ENCODE measurements at regions not wholly inside any gene's neighbourhood (a gene's known extent, or its start where the extent isn't known, plus 50 kb on each side); places are given as distances from the start of the nearest gene placed in this dataset.

GRCh38 chr7:25841575-25841974 is 310.4 kb upstream of the NFE2L3 start:
- Histone ChIP-seq H3K27me3 (ENCODE audit: control insufficient read depth, insufficient read depth, low read length) (no peaks in the 10 kb centered on the region), H3K4me1 (ENCODE audit: control insufficient read depth, insufficient read depth, low read length) (peaks cover 32% of the 10 kb centered on the region), H3K9ac (ENCODE audit: low read length) (no peak overlapping the region), H3K4me3 (ENCODE audit: low read length) (no peak overlapping the region), H3K27ac (ENCODE audit: low read depth, low read length) (peak overlapping the region; percentile 47), H3K36me3 (ENCODE audit: control insufficient read depth, insufficient read depth, low read length) (no peaks in the 10 kb centered on the region)

GRCh38 chr7:25842201-25842733 is 309.7 kb upstream of the NFE2L3 start:
- peak overlapping the region; percentile 47 for H3K27ac ChIP-seq (ENCODE audit: low read depth, low read length)
- no peaks in the 10 kb centered on the region for H3K27me3 ChIP-seq (ENCODE audit: control insufficient read depth, insufficient read depth, low read length)
- H3K4me3 ChIP-seq (ENCODE audit: low read length): no peak overlapping the region
- H3K36me3 ChIP-seq (ENCODE audit: control insufficient read depth, insufficient read depth, low read length): no peaks in the 10 kb centered on the region
- peaks cover 37% of the 10 kb centered on the region for H3K4me1 ChIP-seq (ENCODE audit: control insufficient read depth, insufficient read depth, low read length)
- H3K9ac ChIP-seq (ENCODE audit: low read length): no peak overlapping the region

- Histone ChIP-seq H3K27ac (ENCODE audit: low read depth, low read length) (no peak overlapping the region), H3K9ac (ENCODE audit: low read length) (no peak overlapping the region), H3K4me3 (ENCODE audit: low read length) (no peak overlapping the region), H3K36me3 (ENCODE audit: control insufficient read depth, insufficient read depth, low read length) (no peaks in the 10 kb centered on the region), H3K27me3 (ENCODE audit: control insufficient read depth, insufficient read depth, low read length) (no peaks in the 10 kb centered on the region), H3K4me1 (ENCODE audit: control insufficient read depth, insufficient read depth, low read length) (peaks cover 47% of the 10 kb centered on the region)
Observed at GRCh38 chr7:25843467-25843866, 308.5 kb upstream of the NFE2L3 start.

GRCh38 chr7:25844102-25844870 is 307.7 kb upstream of the NFE2L3 start:
- Histone ChIP-seq H3K36me3 (ENCODE audit: control insufficient read depth, insufficient read depth, low read length) (no peaks in the 10 kb centered on the region), H3K4me1 (ENCODE audit: control insufficient read depth, insufficient read depth, low read length) (peaks cover 54% of the 10 kb centered on the region), H3K27me3 (ENCODE audit: control insufficient read depth, insufficient read depth, low read length) (no peaks in the 10 kb centered on the region), H3K9ac (ENCODE audit: low read length) (no peak overlapping the region), H3K27ac (ENCODE audit: low read depth, low read length) (no peak overlapping the region), H3K4me3 (ENCODE audit: low read length) (no peak overlapping the region)

GRCh38 chr7:25845464-25845863 is 306.5 kb upstream of the NFE2L3 start:
- Histone ChIP-seq H3K9ac (ENCODE audit: low read length) (no peak overlapping the region), H3K4me1 (ENCODE audit: control insufficient read depth, insufficient read depth, low read length) (peaks cover 65% of the 10 kb centered on the region), H3K36me3 (ENCODE audit: control insufficient read depth, insufficient read depth, low read length) (no peaks in the 10 kb centered on the region), H3K27ac (ENCODE audit: low read depth, low read length) (peak overlapping the region; percentile 58), H3K27me3 (ENCODE audit: control insufficient read depth, insufficient read depth, low read length) (no peaks in the 10 kb centered on the region), H3K4me3 (ENCODE audit: low read length) (no peak overlapping the region)

- Histone ChIP-seq H3K4me1 (ENCODE audit: control insufficient read depth, insufficient read depth, low read length) (peaks cover 66% of the 10 kb centered on the region), H3K4me3 (ENCODE audit: low read length) (no peak overlapping the region), H3K36me3 (ENCODE audit: control insufficient read depth, insufficient read depth, low read length) (no peaks in the 10 kb centered on the region), H3K27me3 (ENCODE audit: control insufficient read depth, insufficient read depth, low read length) (no peaks in the 10 kb centered on the region), H3K9ac (ENCODE audit: low read length) (no peak overlapping the region), H3K27ac (ENCODE audit: low read depth, low read length) (peak overlapping the region; percentile 64)
Observed at GRCh38 chr7:25846722-25847121, 305.3 kb upstream of the NFE2L3 start.

GRCh38 chr7:25847336-25848070 is 304.5 kb upstream of the NFE2L3 start:
- no peak overlapping the region for H3K9ac ChIP-seq (ENCODE audit: low read length)
- peaks cover 63% of the 10 kb centered on the region for H3K4me1 ChIP-seq (ENCODE audit: control insufficient read depth, insufficient read depth, low read length)
- H3K27me3 ChIP-seq (ENCODE audit: control insufficient read depth, insufficient read depth, low read length): no peaks in the 10 kb centered on the region

GRCh38 chr7:25849500-25850184 is 302.4 kb upstream of the NFE2L3 start:
- Histone ChIP-seq H3K9ac (ENCODE audit: low read length) (no peak overlapping the region), H3K4me3 (ENCODE audit: low read length) (no peak overlapping the region), H3K27me3 (ENCODE audit: control insufficient read depth, insufficient read depth, low read length) (no peaks in the 10 kb centered on the region), H3K36me3 (ENCODE audit: control insufficient read depth, insufficient read depth, low read length) (no peaks in the 10 kb centered on the region), H3K27ac (ENCODE audit: low read depth, low read length) (peak overlapping the region; percentile 76), H3K4me1 (ENCODE audit: control insufficient read depth, insufficient read depth, low read length) (peaks cover 71% of the 10 kb centered on the region)

More at GRCh38 chr7:25847336-25848070, 304.5 kb upstream of the NFE2L3 start:
- Histone ChIP-seq H3K27ac (ENCODE audit: low read depth, low read length) (peak overlapping the region; percentile 64), H3K4me3 (ENCODE audit: low read length) (no peak overlapping the region), H3K36me3 (ENCODE audit: control insufficient read depth, insufficient read depth, low read length) (no peaks in the 10 kb centered on the region)

GRCh38 chr7:25850216-25850615 is 301.8 kb upstream of the NFE2L3 start:
- H3K4me3 ChIP-seq (ENCODE audit: low read length): no peak overlapping the region
- peaks cover 71% of the 10 kb centered on the region for H3K4me1 ChIP-seq (ENCODE audit: control insufficient read depth, insufficient read depth, low read length)

GRCh38 chr7:25850735-25851134 is 301.3 kb upstream of the NFE2L3 start:
- Histone ChIP-seq H3K27me3 (ENCODE audit: control insufficient read depth, insufficient read depth, low read length) (no peaks in the 10 kb centered on the region), H3K36me3 (ENCODE audit: control insufficient read depth, insufficient read depth, low read length) (no peaks in the 10 kb centered on the region), H3K9ac (ENCODE audit: low read length) (no peak overlapping the region), H3K27ac (ENCODE audit: low read depth, low read length) (peak overlapping the region; percentile 85), H3K4me1 (ENCODE audit: control insufficient read depth, insufficient read depth, low read length) (peaks cover 69% of the 10 kb centered on the region), H3K4me3 (ENCODE audit: low read length) (no peak overlapping the region)

More at GRCh38 chr7:25850216-25850615, 301.8 kb upstream of the NFE2L3 start:
- Histone ChIP-seq H3K36me3 (ENCODE audit: control insufficient read depth, insufficient read depth, low read length) (no peaks in the 10 kb centered on the region), H3K9ac (ENCODE audit: low read length) (no peak overlapping the region), H3K27me3 (ENCODE audit: control insufficient read depth, insufficient read depth, low read length) (no peaks in the 10 kb centered on the region), H3K27ac (ENCODE audit: low read depth, low read length) (peak overlapping the region; percentile 76)

- Histone ChIP-seq H3K9ac (ENCODE audit: low read length) (no peak overlapping the region), H3K27ac (ENCODE audit: low read depth, low read length) (peak overlapping the region; percentile 85), H3K4me1 (ENCODE audit: control insufficient read depth, insufficient read depth, low read length) (peaks cover 60% of the 10 kb centered on the region), H3K4me3 (ENCODE audit: low read length) (peak overlapping the region; percentile 37), H3K36me3 (ENCODE audit: control insufficient read depth, insufficient read depth, low read length) (no peaks in the 10 kb centered on the region), H3K27me3 (ENCODE audit: control insufficient read depth, insufficient read depth, low read length) (peaks cover 1% of the 10 kb centered on the region)
Observed at GRCh38 chr7:25851332-25852210, 300.4 kb upstream of the NFE2L3 start.

Data from rectal smooth muscle tissue (tissue), 1 donor.